DMS53 treated with DMSO at 0.1 percent for 48 hours (cell line): ENCODE measurements at regions not wholly inside any gene's neighbourhood (a gene's known extent, or its start where the extent isn't known, plus 50 kb on each side); places are given as distances from the start of the nearest gene placed in this dataset.
"Not testable (repeated sequence)": the region's sequence is repeated elsewhere in the genome, so short reads cannot be mapped to it uniquely, and the experiment has no call there.

Source experiments
- DNase-seq: peaks from one replicate; lab custom pipeline; 2025; ENCODE audit not compliant: unreplicated experiment; lab: John Stamatoyannopoulos, UW

DNA sequence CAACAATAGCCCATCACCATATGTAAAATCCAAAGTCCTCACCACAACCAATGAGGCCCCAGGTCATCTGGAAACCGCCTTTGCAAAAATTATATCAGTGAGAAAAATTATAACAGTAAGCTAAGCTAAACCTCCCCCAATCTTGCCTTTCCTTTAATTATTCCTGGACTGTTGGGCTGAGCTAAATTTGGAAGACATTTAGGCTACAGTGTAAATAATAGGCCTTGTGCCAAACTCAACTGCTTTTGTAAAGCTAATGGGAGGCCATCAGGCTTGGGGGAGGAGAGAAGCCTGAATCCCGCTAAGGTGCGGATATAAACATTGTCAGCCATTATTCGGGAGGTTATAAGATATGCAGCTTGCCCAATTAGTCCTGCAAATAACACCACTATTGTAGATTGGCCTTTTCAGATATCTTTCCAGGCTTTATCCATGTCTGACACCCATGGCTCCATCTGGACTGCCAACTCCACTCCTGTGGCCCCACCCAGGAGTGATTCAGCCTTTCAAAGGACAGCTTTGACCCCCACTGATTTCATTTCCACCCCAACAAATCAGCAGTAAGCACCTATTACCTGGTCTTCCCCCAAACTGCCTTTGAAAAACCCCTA is 53.0 kb upstream of the CA12 start:
- no peak for DNase-seq

- DNase-seq: no peak
Observed at GRCh38 chr15:63435204-63435820, 53.7 kb upstream of the CA12 start.

DNA sequence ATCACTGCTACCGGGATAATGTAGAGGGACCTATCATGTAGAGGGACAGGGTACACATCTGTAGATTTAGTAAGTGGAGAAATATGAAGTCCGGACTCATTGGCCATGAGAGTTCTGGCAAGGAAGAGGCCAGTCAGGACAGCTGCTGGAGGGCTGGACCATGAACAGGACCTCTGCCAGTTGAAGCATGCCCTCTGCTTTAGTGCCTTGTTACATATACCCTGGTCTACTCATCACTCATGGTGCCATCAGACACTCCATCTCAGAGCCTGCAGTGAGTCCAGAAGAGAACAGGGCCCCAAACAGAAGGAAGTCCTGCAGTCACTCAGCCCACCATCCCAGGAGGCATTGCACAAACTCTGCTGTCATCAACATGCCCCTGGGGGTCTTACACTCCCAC is 54.7 kb upstream of the CA12 start:
- DNase-seq: no peak

GRCh38 chr15:63436872-63437375 is 55.3 kb upstream of the CA12 start:
- DNase-seq: peak; percentile 69

- peak; percentile 65 for DNase-seq
Observed at GRCh38 chr15:63439536-63440264, 58.1 kb upstream of the CA12 start.

DNA sequence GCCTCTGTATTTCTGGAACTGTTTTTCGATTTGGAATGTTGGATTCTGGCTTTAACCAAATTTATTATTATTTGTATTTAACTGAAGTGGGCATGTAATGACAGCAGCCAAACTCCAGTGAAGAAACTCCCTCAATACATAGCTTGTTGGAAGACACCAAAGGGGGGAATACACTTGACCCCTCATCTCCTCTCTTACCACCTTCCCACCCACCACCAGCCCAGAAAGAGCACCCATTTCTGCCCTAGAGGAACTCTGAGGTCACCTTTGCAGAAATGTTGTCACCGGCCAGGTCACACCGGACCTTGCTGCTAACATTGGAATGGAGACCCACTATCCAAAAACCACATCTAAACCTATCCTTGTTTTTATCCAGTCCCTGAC is 58.6 kb upstream of the CA12 start:
- DNase-seq: no peak

GRCh38 chr15:63440756-63441155 is 59.1 kb upstream of the CA12 start:
- no peak for DNase-seq

- no peak for DNase-seq
Observed at GRCh38 chr15:63441266-63441665, 59.6 kb upstream of the CA12 start.

DNA sequence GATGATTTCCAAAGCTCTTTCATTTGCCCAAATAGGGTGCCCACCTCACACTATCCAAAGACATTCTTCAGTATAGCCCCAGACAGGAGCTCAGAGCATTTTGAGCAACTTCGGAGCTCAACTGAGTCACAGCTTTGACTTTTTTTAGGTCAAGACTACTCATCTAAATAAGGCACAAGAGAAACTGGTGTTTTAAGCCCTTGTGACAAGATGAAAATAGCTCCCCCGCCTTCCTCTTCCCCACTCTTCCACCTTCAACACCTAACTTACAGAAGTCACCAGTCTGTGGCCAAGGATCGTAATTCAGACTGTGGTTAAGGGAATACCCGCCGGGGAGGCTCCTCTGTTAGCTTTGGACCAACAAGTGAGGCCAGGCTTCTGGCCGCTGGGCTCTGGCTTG is 60.4 kb upstream of the CA12 start:
- DNase-seq: no peak

- no peak for DNase-seq
Observed at GRCh38 chr15:63444611-63445010, 59.8 kb upstream of the USP3 start.

- no peak for DNase-seq
Observed at GRCh38 chr15:63446255-63446654, 58.1 kb upstream of the USP3 start.

DNA sequence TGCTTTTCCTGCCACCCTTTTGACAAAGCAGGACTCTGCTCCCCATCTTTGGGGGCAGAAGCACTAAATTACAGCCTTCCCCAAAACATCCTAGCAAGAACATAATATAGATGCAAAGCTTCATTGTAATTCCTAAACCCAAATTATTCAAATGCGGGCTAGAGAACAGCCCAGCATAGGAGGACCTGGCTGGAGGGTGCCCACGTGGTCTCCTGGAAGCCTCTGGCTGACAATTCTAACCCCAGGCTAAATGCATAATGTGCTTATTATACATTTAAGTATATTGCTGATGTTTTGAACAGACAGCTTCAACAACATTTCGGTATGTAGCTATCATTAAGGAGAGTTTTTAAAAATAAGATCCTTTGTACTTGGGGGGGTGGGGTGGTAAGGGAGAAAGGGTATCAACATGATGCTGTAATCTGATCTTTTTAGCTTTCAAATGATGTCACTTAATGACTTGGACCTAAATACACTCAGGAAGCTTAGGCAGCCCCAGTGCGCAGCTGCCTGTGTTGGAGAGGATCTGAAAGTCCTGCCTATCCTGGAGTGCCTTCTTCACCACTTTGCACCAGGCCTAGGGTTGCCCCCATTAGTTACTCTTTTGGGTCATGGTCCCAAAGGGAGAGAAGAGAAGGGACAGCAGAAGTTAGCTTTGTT is 57.2 kb upstream of the USP3 start:
- no peak for DNase-seq

DNA sequence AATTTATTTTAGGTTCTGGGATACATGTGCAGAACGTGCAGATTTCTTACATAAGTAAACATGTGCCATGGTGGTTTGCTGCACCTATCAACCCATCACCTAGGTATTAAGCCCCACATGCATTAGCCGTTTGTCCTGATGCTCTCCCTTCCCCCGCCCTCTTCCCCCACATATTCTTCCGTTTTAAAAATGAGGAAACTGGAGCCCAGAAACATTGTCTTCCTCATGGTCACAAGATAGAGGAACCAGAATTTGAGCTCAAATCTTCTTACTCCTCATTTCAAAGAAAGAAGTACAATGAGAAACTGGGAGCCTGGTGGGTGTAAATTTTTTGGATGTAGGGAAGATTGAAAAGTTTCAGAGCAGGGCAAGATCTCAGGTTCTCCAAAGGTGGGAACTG is 56.1 kb upstream of the USP3 start:
- DNase-seq: no peak

DNA sequence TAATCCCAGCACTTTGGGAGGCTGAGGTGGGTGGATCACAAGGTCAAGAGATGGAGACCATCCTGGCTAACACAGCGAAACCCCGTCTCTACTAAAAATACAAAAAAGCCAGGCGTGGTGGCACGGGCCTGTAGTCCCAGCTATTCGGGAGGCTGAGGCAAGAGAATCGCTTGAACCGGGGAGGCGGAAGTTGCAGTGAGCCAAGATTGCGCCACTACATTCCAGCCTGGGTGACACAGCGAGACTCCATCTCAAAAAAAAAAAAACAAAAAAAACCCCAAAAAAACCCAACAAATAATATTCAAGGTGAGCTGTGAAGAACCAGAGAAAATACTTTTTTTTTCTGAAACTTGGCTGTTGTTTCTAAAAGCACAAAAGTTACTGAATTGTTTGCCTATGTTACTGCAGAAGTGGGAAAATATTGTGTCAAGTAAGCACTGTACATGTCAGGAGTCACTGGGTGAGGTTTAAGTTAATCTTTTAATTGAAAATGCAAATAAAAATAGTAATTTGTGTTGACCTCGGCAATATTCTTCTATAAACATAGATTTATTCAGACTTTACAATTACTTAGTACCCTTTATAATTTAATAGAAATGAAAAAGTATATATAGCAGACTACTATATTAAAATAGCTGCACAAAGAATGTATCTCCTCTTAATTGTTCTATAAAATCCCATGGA is 55.4 kb upstream of the USP3 start:
- DNase-seq: not testable (repeated sequence)

DNA sequence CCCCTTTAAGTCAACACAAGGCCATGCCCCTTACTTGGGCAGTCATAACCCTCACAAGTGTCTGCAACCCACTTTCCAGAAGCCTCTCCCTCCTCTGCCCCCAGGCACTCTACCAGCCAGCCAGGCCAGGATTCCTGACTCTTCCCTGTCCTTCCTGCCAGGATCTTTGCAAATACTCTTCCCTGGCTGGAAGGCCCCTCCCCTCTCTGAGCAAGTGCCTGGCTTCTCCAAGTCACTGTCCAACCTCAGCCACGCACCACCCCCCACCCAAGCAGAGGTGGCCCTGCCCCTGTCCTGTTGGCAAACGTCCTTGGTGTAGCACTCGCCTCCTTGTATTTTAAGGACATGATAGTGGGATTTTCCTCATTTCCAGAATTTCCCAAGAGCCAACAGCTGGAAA is 54.7 kb upstream of the USP3 start:
- no peak for DNase-seq

DNA sequence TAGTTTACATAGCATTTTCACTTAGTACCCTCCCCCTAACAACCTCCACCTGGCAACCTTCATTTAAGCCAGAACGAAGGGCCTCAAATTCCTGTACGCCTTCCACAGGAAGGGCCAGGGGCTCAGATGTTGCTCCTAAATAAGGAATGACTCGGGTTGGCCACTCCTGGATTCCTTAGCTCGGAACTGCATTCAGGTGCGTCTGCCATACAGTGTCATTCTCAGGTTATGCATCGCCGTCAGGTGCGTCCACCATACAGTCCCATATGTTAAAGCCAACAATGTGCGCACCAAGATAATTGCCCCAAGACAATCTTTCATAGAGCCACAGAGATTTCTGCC is 53.5 kb upstream of the USP3 start:
- no peak for DNase-seq

DNA sequence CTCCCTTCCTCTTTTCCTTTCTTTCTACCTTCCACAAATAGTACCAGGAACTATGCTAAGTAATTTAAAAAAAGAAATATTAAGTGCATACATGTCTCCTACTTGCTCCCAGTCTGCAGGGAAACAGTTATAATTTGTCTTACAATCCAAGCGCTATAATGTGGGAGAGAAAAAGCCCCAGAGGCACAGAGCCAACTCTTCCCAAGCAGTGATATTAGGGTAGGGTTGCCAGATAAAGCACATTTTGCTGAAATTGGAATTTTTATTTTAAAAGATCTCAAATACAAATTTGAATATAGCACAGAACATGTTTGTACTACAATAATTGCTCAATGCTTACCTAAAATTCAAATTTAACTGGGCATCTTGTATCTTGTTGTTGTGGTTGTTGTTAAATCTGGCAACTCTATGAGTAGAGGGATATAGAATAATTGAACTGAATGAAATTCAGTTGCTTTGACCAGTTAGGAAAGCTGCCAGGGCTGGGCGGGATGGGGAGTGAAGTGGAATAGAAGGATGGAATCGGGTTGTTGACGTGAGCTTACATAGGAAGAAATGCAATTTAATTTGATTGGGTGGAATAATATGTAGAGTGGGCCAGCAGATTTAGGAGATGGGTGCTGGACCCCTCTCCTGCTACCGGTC is 52.6 kb upstream of the USP3 start:
- DNase-seq: no peak

GRCh38 chr15:63452552-63453136 is 51.7 kb upstream of the USP3 start:
- no peak for DNase-seq

DNA sequence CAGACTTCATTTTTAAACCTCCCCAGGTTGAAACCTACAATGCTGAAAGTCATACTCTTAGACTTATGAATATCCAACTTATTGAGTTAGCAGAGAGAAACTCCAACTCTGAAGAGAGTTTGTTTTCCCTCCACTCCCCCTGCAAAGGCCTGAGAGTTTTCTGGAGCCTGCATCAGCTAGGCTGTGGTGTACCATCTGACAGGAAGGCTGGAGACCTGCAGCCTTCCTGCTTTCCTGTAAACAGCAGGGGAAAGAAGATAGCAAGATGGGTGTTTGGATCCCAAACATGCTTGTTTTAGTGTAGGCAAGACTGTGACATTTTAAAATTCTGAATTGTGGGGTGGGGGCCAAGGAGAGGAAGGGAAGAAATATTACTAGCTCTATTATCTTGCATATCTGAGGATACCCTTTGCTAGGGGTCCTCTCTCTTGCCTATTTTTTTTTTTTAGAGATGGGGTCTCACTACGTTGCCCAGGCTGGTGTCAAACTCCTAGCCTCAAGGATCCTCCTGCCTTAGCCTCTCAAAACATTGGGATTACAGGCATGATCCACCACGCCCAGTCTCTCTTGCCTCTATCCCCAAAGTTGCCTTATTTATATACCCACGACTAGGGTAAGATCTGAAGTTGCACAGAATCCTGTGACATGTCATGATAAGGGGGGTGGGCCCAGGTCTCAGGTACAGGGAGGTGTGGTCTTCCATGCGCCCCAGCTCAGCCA is 51.0 kb upstream of the USP3 start:
- DNase-seq: no peak
